ENCODE measurements at regions not wholly inside any gene's neighbourhood (a gene's known extent, or its start where the extent isn't known, plus 50 kb on each side); places are given as distances from the start of the nearest gene placed in this dataset.

DNA sequence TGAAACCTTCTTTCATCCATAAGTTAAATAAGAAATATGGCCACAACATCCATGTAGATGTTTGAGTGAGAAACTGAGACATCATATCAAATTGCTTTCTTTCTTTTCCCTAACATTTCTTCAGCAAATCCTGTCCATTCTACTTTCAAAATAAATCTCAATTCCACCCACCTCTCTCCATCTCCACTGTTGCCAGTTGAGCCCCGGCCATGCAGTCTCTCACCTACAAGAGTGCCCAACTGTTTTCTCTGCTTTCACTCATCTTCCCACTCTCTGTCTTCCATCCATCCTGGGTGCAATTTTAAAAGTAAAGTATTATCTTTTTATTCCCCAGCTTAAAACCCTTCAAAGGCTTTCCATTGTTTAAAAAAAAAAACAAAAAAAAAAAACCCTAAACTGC lies 260.4 kb downstream of the DEPDC1B start:
- no peak overlapping the region for H3K23ac ChIP-seq (ENCODE audit: low read depth, low read length)
- H3K9me3 ChIP-seq (ENCODE audit: control insufficient read depth, insufficient read depth, low read length): no peaks in the 10 kb centered on the region
- ATAC-seq (ENCODE audit: low read depth) (no peak), DNase-seq (no peak)
- no peak overlapping the region for H4K5ac ChIP-seq (ENCODE audit: low read depth, low read length)
- H2BK120ac ChIP-seq (ENCODE audit: low read depth, low read length): no peak overlapping the region
- H4K8ac ChIP-seq (ENCODE audit: low read depth in 2 of 2, low read length in 2 of 2): no peak overlapping the region
- WGBS, 2 experiments (ENCODE audit: extremely low coverage in 2 of 2, insufficient read length in 1 of 2): no CpG with 5 or more reads among the region's 1 CpG
- intact Hi-C loops (cut with micrococcal nuclease) (no loop called here), dilution Hi-C loops (cut with HindIII; ENCODE audit: low sequenced_read_pairs, unreplicated experiment) (no loop called here), in situ Hi-C loops (cut with MboI; ENCODE audit: low sequenced_read_pairs) (no loop called here)
- H3K56ac ChIP-seq (ENCODE audit: extremely low read depth, insufficient read depth, low read length): no peak overlapping the region
- no peak for TF ChIP-seq FOS (IDR thresholded peaks at IDR 0.05; ENCODE audit: low read depth, low read length)
- no peak for TF ChIP-seq RFX5 (IDR thresholded peaks at IDR 0.05; ENCODE audit: low read depth, low read length)
- no peak for TF ChIP-seq NFE2L2 (IDR thresholded peaks at IDR 0.05; ENCODE audit: low read depth, low read length)
- TF ChIP-seq, protein P1, sequence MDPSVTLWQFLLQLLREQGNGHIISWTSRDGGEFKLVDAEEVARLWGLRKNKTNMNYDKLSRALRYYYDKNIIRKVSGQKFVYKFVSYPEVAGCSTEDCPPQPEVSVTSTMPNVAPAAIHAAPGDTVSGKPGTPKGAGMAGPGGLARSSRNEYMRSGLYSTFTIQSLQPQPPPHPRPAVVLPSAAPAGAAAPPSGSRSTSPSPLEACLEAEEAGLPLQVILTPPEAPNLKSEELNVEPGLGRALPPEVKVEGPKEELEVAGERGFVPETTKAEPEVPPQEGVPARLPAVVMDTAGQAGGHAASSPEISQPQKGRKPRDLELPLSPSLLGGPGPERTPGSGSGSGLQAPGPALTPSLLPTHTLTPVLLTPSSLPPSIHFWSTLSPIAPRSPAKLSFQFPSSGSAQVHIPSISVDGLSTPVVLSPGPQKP (IDR thresholded peaks at IDR 0.05; ENCODE audit: borderline replicate concordance, low read depth, low read length): no peak
- no peak for TF ChIP-seq SMC3 (IDR thresholded peaks at IDR 0.05; ENCODE audit: low read depth, low read length)
- H2BK20ac ChIP-seq (ENCODE audit: low read depth, low read length): no peak overlapping the region
- H3K4ac ChIP-seq (ENCODE audit: low read depth, low read length): no peak overlapping the region
- H3K4me3 ChIP-seq (ENCODE audit: insufficient read depth, low read depth, low read length): no peak overlapping the region
- no peaks in the 10 kb centered on the region for H3K36me3 ChIP-seq (ENCODE audit: control insufficient read depth, insufficient read depth, low read length)
- no peak overlapping the region for H3K18ac ChIP-seq (ENCODE audit: low read depth, low read length)
- H3K9me1 ChIP-seq (ENCODE audit: insufficient read depth, low read length): no peaks in the 10 kb centered on the region
- ChIA-PET CTCF (no interaction called here), POLR2A (ENCODE audit: unreplicated experiment) (no interaction called here)
- H2AFZ ChIP-seq (replicated peaks; ENCODE audit: low read length, poor library complexity): no peak overlapping the region
- no peaks in the 10 kb centered on the region for H3K79me1 ChIP-seq (ENCODE audit: low read depth in 1 of 2, low read length in 2 of 2)
- no peak overlapping the region for H3K4me2 ChIP-seq (ENCODE audit: low read depth, low read length)
- no peak overlapping the region for H2AK9ac ChIP-seq (replicated peaks; ENCODE audit: low read depth, low read length, poor library complexity)
- no peaks in the 10 kb centered on the region for H3K27me3 ChIP-seq (ENCODE audit: control insufficient read depth, insufficient read depth, low read length)
- H3K9ac ChIP-seq (ENCODE audit: low read depth, low read length): no peak overlapping the region
- no peaks in the 10 kb centered on the region for H3K4me1 ChIP-seq (ENCODE audit: control insufficient read depth, insufficient read depth, low read length)
- H3K27ac ChIP-seq (ENCODE audit: insufficient read depth, low read length): no peak overlapping the region
- no TSS peak for BruUV-seq (replicated peaks)
- H2BK15ac ChIP-seq (ENCODE audit: low read depth, low read length): no peak overlapping the region
- H3K14ac ChIP-seq (replicated peaks; ENCODE audit: low read depth, low read length): no peak overlapping the region
- no peak overlapping the region for H2BK5ac ChIP-seq (ENCODE audit: low read depth, low read length, poor library complexity, severe bottlenecking)
- no peaks in the 10 kb centered on the region for H4K20me1 ChIP-seq (ENCODE audit: insufficient read depth, low read length)
- no peak overlapping the region for H4K91ac ChIP-seq (ENCODE audit: insufficient read depth, low read depth, low read length)
- H2AK5ac ChIP-seq (ENCODE audit: low read depth, low read length): no peak overlapping the region
